ENCODE measurements at regions not wholly inside any gene's neighbourhood (a gene's known extent, or its start where the extent isn't known, plus 50 kb on each side); places are given as distances from the start of the nearest gene placed in this dataset.
"Not testable (repeated sequence)": the region's sequence is repeated elsewhere in the genome, so short reads cannot be mapped to it uniquely, and the experiment has no call there.

- no peaks in the 10 kb centered on the region for H3K9me3 ChIP-seq
- no peaks in the 10 kb centered on the region for H3K4me1 ChIP-seq
- intact Hi-C loops (cut with DNase I), result no loop called here
- no peaks in the 10 kb centered on the region for H3K36me3 ChIP-seq
- no peak overlapping the region for H3K4me3 ChIP-seq
- DNase-seq (ENCODE audit: low spot score in 2 of 2), result no peak
- no peak for TF ChIP-seq CTCF (IDR thresholded peaks at IDR 0.05)
- H3K27me3 ChIP-seq, result no peaks in the 10 kb centered on the region
- no peak overlapping the region for H3K27ac ChIP-seq
These were observed 717.3 kb upstream of the HS6ST1 start for GRCh38 chr2:129035992-129036391.

- H3K36me3 ChIP-seq; DNase-seq (ENCODE audit: low spot score in 2 of 2); H3K9me3 ChIP-seq; H3K27me3 ChIP-seq; intact Hi-C loops (cut with DNase I); H3K4me1 ChIP-seq; H3K27ac ChIP-seq; H3K4me3 ChIP-seq: not testable (repeated sequence)
These were observed 725.0 kb upstream of the HS6ST1 start for GRCh38 chr2:129043677-129044076.

- H3K27ac ChIP-seq; H3K9me3 ChIP-seq; H3K4me1 ChIP-seq; DNase-seq (ENCODE audit: low spot score in 2 of 2); intact Hi-C loops (cut with DNase I); H3K27me3 ChIP-seq; H3K4me3 ChIP-seq; H3K36me3 ChIP-seq: not testable (repeated sequence)
These were observed 727.8 kb upstream of the HS6ST1 start for GRCh38 chr2:129046475-129046874.

- no peaks in the 10 kb centered on the region for H3K27me3 ChIP-seq
- no peaks in the 10 kb centered on the region for H3K9me3 ChIP-seq
- no peaks in the 10 kb centered on the region for H3K36me3 ChIP-seq
- no peak for TF ChIP-seq CTCF (IDR thresholded peaks at IDR 0.05)
- no peak for DNase-seq (ENCODE audit: low spot score in 2 of 2)
- H3K27ac ChIP-seq, result no peak overlapping the region
- intact Hi-C loops (cut with DNase I), result no loop called here
- no peaks in the 10 kb centered on the region for H3K4me1 ChIP-seq
- H3K4me3 ChIP-seq, result no peak overlapping the region
These were observed 731.4 kb upstream of the HS6ST1 start for GRCh38 chr2:129050101-129050500.

GRCh38 chr2:129055242-129055641 lies 736.6 kb upstream of the HS6ST1 start:
- no peak for DNase-seq (ENCODE audit: low spot score in 2 of 2)
- Histone ChIP-seq H3K9me3 (no peaks in the 10 kb centered on the region), H3K4me1 (no peaks in the 10 kb centered on the region), H3K27ac (no peak overlapping the region), H3K36me3 (no peaks in the 10 kb centered on the region), H3K4me3 (no peak overlapping the region), H3K27me3 (no peaks in the 10 kb centered on the region)
- no peak for TF ChIP-seq CTCF (IDR thresholded peaks at IDR 0.05)
- intact Hi-C loops (cut with DNase I), result no loop called here

GRCh38 chr2:129055824-129056223 lies 737.2 kb upstream of the HS6ST1 start:
- Histone ChIP-seq H3K36me3 (no peaks in the 10 kb centered on the region), H3K27me3 (no peaks in the 10 kb centered on the region), H3K4me1 (no peaks in the 10 kb centered on the region), H3K9me3 (no peaks in the 10 kb centered on the region), H3K27ac (no peak overlapping the region), H3K4me3 (no peak overlapping the region)
- no peak for TF ChIP-seq CTCF (IDR thresholded peaks at IDR 0.05)
- DNase-seq (ENCODE audit: low spot score in 2 of 2), result no peak
- intact Hi-C loops (cut with DNase I), result no loop called here

GRCh38 chr2:129056309-129056958 lies 737.8 kb upstream of the HS6ST1 start:
- Histone ChIP-seq H3K9me3 (no peaks in the 10 kb centered on the region), H3K27ac (no peak overlapping the region), H3K4me3 (no peak overlapping the region), H3K4me1 (no peaks in the 10 kb centered on the region), H3K36me3 (no peaks in the 10 kb centered on the region), H3K27me3 (no peaks in the 10 kb centered on the region)
- TF ChIP-seq CTCF (IDR thresholded peaks at IDR 0.05), result no peak
- DNase-seq (ENCODE audit: low spot score in 2 of 2), result no peak
- intact Hi-C loops (cut with DNase I), result no loop called here
